Loucy (cell line): ENCODE measurements at regions not wholly inside any gene's neighbourhood (a gene's known extent, or its start where the extent isn't known, plus 50 kb on each side); places are given as distances from the start of the nearest gene placed in this dataset.

Experiments
- CTCF ChIP-seq: fragments of 200-600 bp; sonication (generic); conservative IDR thresholded peaks from 2 replicates; pipeline ENCODE4 v1.5.1; 2014; ENCODE audit warnings: mild to moderate bottlenecking, antibody characterized with exemption, low read length
- EZH2phosphoT487 ChIP-seq: fragments of 200-600 bp; IDR thresholded peaks from 2 replicates; pipeline ENCODE4 v1.6.1; 2018; ENCODE audit warnings: antibody characterized with exemption, mild to moderate bottlenecking, moderate library complexity, borderline replicate concordance

GRCh38 chr14:55754471-55754870 lies 174.5 kb downstream of the KTN1 start:
- TF ChIP-seq CTCF: no peak
- TF ChIP-seq EZH2phosphoT487: no peak
